GM13977 (cell line): ENCODE measurements at regions not wholly inside any gene's neighbourhood (a gene's known extent, or its start where the extent isn't known, plus 50 kb on each side); places are given as distances from the start of the nearest gene placed in this dataset.

ENCODE experiments used
- DNase-seq: peaks from one replicate; pipeline ENCODE4 v3.0.0; 2012; ENCODE audit warnings: low spot score
- CTCF ChIP-seq: IDR thresholded peaks from 2 replicates; pipeline ENCODE4 v1.5.1; 2012; ENCODE audit warnings: mild to moderate bottlenecking, control low read depth; ENCODE audit not compliant: insufficient read depth; ENCODE audit errors: extremely low read depth, missing control alignments
- in situ Hi-C: fragments of 300-500 bp; cut with MboI; formaldehyde crosslinking; loops from one replicate; pipeline ENCODE4 v1.12.0; 2022; ENCODE audit warnings: low sequenced_read_pairs, low pct_unique_long_range_greater_than_20kb, mixed read lengths, inconsistent platforms; ENCODE audit not compliant: unreplicated experiment

- in situ Hi-C loops: no loop called here
- TF ChIP-seq CTCF: no peak
- no peak for DNase-seq
Observed at GRCh38 chr22:47965066-47965465, 1202.6 kb downstream of the TBC1D22A start.

- TF ChIP-seq CTCF: no peak
- no peak for DNase-seq
- in situ Hi-C loops: no loop called here
Observed at GRCh38 chr22:47963660-47964059, 1201.2 kb downstream of the TBC1D22A start.

GRCh38 chr22:47957649-47958048 lies 1195.2 kb downstream of the TBC1D22A start:
- in situ Hi-C loops: no loop called here
- DNase-seq: no peak
- no peak for TF ChIP-seq CTCF

- in situ Hi-C loops: no loop called here
- no peak for TF ChIP-seq CTCF
- DNase-seq: no peak
Observed at GRCh38 chr22:47954107-47954506, 1191.7 kb downstream of the TBC1D22A start.

GRCh38 chr22:47944941-47945340 lies 1182.5 kb downstream of the TBC1D22A start:
- no peak for TF ChIP-seq CTCF
- in situ Hi-C loops: no loop called here
- DNase-seq: no peak

GRCh38 chr22:47943729-47944700 lies 1181.6 kb downstream of the TBC1D22A start:
- no peak for TF ChIP-seq CTCF
- in situ Hi-C loops: no loop called here
- DNase-seq: no peak
